HCT116 (cell line): ENCODE measurements at regions not wholly inside any gene's neighbourhood (a gene's known extent, or its start where the extent isn't known, plus 50 kb on each side); places are given as distances from the start of the nearest gene placed in this dataset.

ENCODE experiments used
- ATAC-seq: fragments of 200-7000 bp; cut with Tn5 transposase; 2 replicates; pipeline ENCODE4 v1.9.1; 2020; ENCODE audit warnings: mild to moderate bottlenecking, moderate library complexity
- BruUV-seq: library from RNA; stranded (reverse); fragments of 400-500 nt; replicated peaks from 2 replicates; lab custom pipeline; 2021; lab: Mats Ljungman, UMichigan
- CTCF ChIA-PET: fragments of 300-600 bp; sonication (Branson Sonifier 250); formaldehyde crosslinking; loops from one replicate; lab custom pipeline; 2021; ENCODE audit warnings: antibody characterized with exemption; lab: Charles Lee
- POLR2A ChIA-PET: fragments of 300-600, 350-600 bp; sonication (Branson Sonifier 250); formaldehyde crosslinking; loops from one replicate; lab custom pipeline; 2021; ENCODE audit warnings: antibody characterized with exemption; lab: Charles Lee
- RAD21 ChIA-PET, 2 experiments: fragments of 300-600 bp; sonication (Branson Sonifier 250); formaldehyde crosslinking; loops; one replicate each; lab custom pipeline; 2023; ENCODE audit warnings: low total read pairs in 2 of 2; ENCODE audit not compliant: uncharacterized antibody in 2 of 2, unreplicated experiment in 2 of 2, low non-redundant PET in 1 of 2; lab: Charles Lee
- DNase-seq: peaks from one replicate; pipeline ENCODE4 v3.0.0-alpha.2; 2010; ENCODE audit warnings: low read depth, low spot score
- H2AFZ ChIP-seq: fragments of 200-600 bp; shearing (Covaris generic), sonication (generic); 2 replicates; pipeline ENCODE4 v1.6.1; 2017; ENCODE audit warnings: low read depth, mixed run types, mixed read lengths, antibody characterized with exemption, low read length; ENCODE audit not compliant: poor library complexity, severe bottlenecking
- H3K27ac ChIP-seq: 2 replicates; pipeline ENCODE4 v1.5.1; 2012; ENCODE audit warnings: low read depth, low read length
- H3K27me3 ChIP-seq: fragments of 200-600 bp; sonication (generic); 2 replicates; pipeline ENCODE4 v1.6.1; 2016; ENCODE audit warnings: mixed run types, low read length, mixed read lengths; ENCODE audit not compliant: insufficient read depth
- H3K36me3 ChIP-seq, 2 experiments: fragments of 200-500 bp in 1 of 2; fragments of 200-600 bp in 1 of 2; sonication (Bioruptor generic) in 1 of 2; sonication (generic) in 1 of 2; 2 replicates each; pipeline versions ENCODE4 v1.5.1 to v1.6.1; 2014 to 2016; ENCODE audit warnings: low read length in 2 of 2, inconsistent platforms in 1 of 2, mixed read lengths in 1 of 2, mixed run types in 1 of 2; ENCODE audit not compliant: insufficient read depth in 2 of 2, control insufficient read depth in 1 of 2
- H3K4me1 ChIP-seq, 2 experiments: fragments of 200-600 bp in 1 of 2; sonication (generic) in 1 of 2; 2 replicates each; pipeline versions ENCODE4 v1.5.1 to v1.6.1; 2012 to 2017; ENCODE audit warnings: low read length in 2 of 2, inconsistent platforms in 1 of 2, mild to moderate bottlenecking in 1 of 2, mixed read lengths in 1 of 2, mixed run types in 1 of 2, moderate library complexity in 1 of 2; ENCODE audit not compliant: insufficient read depth in 2 of 2, control insufficient read depth in 1 of 2
- H3K4me2 ChIP-seq: fragments of 200-600 bp; sonication (generic); 2 replicates; pipeline ENCODE4 v1.6.1; 2017; ENCODE audit warnings: mixed run types, low read length, mixed read lengths
- H3K4me3 ChIP-seq, 2 experiments: fragments of 200-600 bp in 1 of 2; sonication (generic) in 1 of 2; replicated peaks in 1 of 2; 2 replicates each; pipeline ENCODE4 v1.5.1; 2011 to 2016; ENCODE audit warnings: low read length in 2 of 2, control low read depth in 1 of 2, low read depth in 1 of 2, mild to moderate bottlenecking in 1 of 2, mixed read lengths in 1 of 2, mixed run types in 1 of 2
- H3K79me2 ChIP-seq: fragments of 200-600 bp; sonication (generic); 2 replicates; pipeline ENCODE4 v1.6.1; 2017; ENCODE audit warnings: mild to moderate bottlenecking, mixed run types, low read length, moderate library complexity, mixed read lengths; ENCODE audit not compliant: insufficient read depth
- H3K9ac ChIP-seq: fragments of 200-600 bp; sonication (generic); 2 replicates; pipeline ENCODE4 v1.6.1; 2016; ENCODE audit warnings: low read length, mixed read lengths
- H3K9me2 ChIP-seq: fragments of 200-600 bp; sonication (generic), shearing (Covaris generic); 2 replicates; pipeline ENCODE4 v1.6.1; 2017; ENCODE audit warnings: mixed run types, mild to moderate bottlenecking, moderate library complexity; ENCODE audit not compliant: insufficient read depth
- H3K9me3 ChIP-seq, 2 experiments: fragments of 200-500 bp in 1 of 2; fragments of 200-600 bp in 1 of 2; sonication (Bioruptor generic) in 1 of 2; sonication (generic) in 1 of 2; 2 replicates each; pipeline ENCODE4 v1.6.1; 2014 to 2017; ENCODE audit warnings: low read length in 2 of 2, mixed read lengths in 2 of 2, inconsistent platforms in 1 of 2, low read depth in 1 of 2, mild to moderate bottlenecking in 1 of 2, mixed run types in 1 of 2, moderate library complexity in 1 of 2; ENCODE audit not compliant: control insufficient read depth in 1 of 2, insufficient read depth in 1 of 2
- H4K20me1 ChIP-seq: fragments of 200-600 bp; sonication (generic), shearing (Covaris generic); 2 replicates; pipeline ENCODE4 v1.6.1; 2017; ENCODE audit warnings: mixed run types, mild to moderate bottlenecking, moderate library complexity; ENCODE audit not compliant: insufficient read depth
- ELF1 ChIP-seq: IDR thresholded peaks from 2 replicates; pipeline ENCODE4 v1.6.1; 2012; ENCODE audit warnings: low read depth, borderline replicate concordance
- EZH2phosphoT487 ChIP-seq: fragments of 200-600 bp; IDR thresholded peaks from 2 replicates; pipeline ENCODE4 v1.6.1; 2018; ENCODE audit warnings: antibody characterized with exemption, borderline replicate concordance
- FOSL1 ChIP-seq: IDR thresholded peaks from 2 replicates; pipeline ENCODE4 v1.6.1; 2012; ENCODE audit warnings: low read depth
- POLR2A ChIP-seq: IDR thresholded peaks from 2 replicates; pipeline ENCODE4 v1.7.0; 2011; ENCODE audit warnings: borderline replicate concordance; ENCODE audit not compliant: insufficient read depth, insufficient read length; ENCODE audit errors: extremely low read depth
- intact Hi-C: fragments of 100-400 bp; cut with micrococcal nuclease; formaldehyde crosslinking; loops from 2 replicates; pipeline ENCODE4 v1.10.0; 2022
- TF ChIP-seq, protein P1 (sequence below): IDR thresholded peaks from 2 replicates; pipeline ENCODE4 v1.6.1; 2011; ENCODE audit warnings: mild to moderate bottlenecking, low read length, moderate library complexity; ENCODE audit not compliant: insufficient replicate concordance; ENCODE audit errors: extremely low read depth
- TF ChIP-seq, protein P2 (sequence below): IDR thresholded peaks from 2 replicates; pipeline ENCODE4 v1.6.1; 2012; ENCODE audit warnings: low read depth

DNA sequence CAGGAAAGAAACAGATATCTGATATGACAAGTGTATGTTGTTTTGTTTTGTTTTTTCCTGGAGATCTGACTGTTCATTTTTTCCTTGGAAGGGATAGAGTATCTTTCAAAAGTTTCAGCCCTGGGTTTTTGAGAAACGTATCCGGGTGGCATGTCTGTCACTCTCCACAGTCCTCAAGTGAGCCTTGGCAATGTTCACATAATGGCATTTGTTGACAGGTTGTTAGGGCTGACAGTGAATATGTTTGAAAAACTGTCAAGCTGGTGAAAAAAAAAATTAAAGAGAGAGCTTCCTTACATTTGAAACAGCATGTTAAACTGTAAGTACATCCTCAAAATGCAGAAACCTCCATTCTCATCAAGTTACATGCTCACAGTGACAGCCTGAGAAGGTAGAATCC, 113.0 kb upstream of the DYNLRB2 start:
- H2AFZ ChIP-seq: no peak overlapping the region
- H3K9me3 ChIP-seq: peaks cover 16 to 25% of the 10 kb centered on the region in 2 experiments; a peak in 2 of 4 replicates
- DNase-seq (no peak), ATAC-seq (no peak)
- RAD21 ChIA-PET: no interaction called here
- no peaks in the 10 kb centered on the region for H4K20me1 ChIP-seq
- intact Hi-C loops: no loop called here
- H3K9me2 ChIP-seq: no peaks in the 10 kb centered on the region
- CTCF ChIA-PET: no interaction called here
- H3K27me3 ChIP-seq: no peaks in the 10 kb centered on the region
- TF ChIP-seq EZH2phosphoT487: no peak
- TF ChIP-seq ELF1: no peak
- TF ChIP-seq POLR2A: no peak
- no peak for TF ChIP-seq FOSL1
- no peak overlapping the region for H3K9ac ChIP-seq
- H3K36me3 ChIP-seq: no peaks in the 10 kb centered on the region
- H3K4me1 ChIP-seq: no peaks in the 10 kb centered on the region
- POLR2A ChIA-PET: no interaction called here
- no peak overlapping the region for H3K4me3 ChIP-seq
- no peak overlapping the region for H3K4me2 ChIP-seq
- BruUV-seq: no TSS peak
- H3K79me2 ChIP-seq: no peaks in the 10 kb centered on the region
- no peak overlapping the region for H3K27ac ChIP-seq

DNA sequence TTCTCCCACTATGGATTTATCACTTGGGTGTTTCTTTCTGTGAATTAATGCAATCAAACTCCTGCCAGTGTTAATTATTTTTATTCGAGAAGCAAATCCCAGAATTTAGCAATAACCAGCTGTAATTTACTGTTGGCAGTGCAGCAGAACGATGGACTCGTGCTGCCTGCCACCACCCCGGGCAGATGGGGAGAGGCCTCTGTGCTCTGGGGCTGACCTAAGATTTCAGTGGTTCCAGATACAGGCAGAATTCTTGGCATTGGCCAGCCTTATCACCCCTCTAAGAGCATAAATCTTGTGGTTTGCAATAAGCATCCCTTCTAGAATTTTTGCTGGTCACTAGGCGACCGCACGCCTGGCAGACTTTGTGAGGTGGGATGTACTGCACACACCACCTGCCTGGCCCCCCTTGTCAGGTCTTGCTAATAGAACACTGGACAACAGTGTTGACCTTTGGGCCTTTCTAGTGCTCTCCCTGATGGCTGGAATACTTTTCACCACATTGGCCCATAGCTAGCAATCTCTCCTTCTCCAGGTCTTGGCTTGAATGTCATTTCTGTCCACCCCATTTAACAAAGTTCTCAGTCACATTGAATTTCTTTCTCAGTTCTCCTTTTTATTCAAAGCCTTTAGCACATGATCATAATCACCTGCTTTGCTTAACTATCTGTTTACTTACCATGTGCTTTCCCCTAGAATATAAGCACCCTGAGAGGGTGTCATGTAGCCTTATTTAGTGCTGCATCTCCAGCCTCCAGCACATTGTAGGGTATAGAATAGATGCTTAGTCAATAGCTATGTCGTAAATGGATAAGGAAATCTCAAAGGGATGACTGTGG, 122.1 kb upstream of the DYNLRB2 start:
- H3K9ac ChIP-seq: no peak overlapping the region
- ChIA-PET CTCF (no interaction called here), RAD21 (no interaction called here), POLR2A (no interaction called here)
- no peaks in the 10 kb centered on the region for H3K9me2 ChIP-seq
- H2AFZ ChIP-seq: no peak overlapping the region
- ATAC-seq: no peak
- H3K79me2 ChIP-seq: no peaks in the 10 kb centered on the region
- no peak for DNase-seq
- no peaks in the 10 kb centered on the region for H4K20me1 ChIP-seq
- H3K27me3 ChIP-seq: no peaks in the 10 kb centered on the region
- BruUV-seq: no TSS peak
- no peaks in the 10 kb centered on the region for H3K36me3 ChIP-seq
- TF ChIP-seq, protein P1, sequence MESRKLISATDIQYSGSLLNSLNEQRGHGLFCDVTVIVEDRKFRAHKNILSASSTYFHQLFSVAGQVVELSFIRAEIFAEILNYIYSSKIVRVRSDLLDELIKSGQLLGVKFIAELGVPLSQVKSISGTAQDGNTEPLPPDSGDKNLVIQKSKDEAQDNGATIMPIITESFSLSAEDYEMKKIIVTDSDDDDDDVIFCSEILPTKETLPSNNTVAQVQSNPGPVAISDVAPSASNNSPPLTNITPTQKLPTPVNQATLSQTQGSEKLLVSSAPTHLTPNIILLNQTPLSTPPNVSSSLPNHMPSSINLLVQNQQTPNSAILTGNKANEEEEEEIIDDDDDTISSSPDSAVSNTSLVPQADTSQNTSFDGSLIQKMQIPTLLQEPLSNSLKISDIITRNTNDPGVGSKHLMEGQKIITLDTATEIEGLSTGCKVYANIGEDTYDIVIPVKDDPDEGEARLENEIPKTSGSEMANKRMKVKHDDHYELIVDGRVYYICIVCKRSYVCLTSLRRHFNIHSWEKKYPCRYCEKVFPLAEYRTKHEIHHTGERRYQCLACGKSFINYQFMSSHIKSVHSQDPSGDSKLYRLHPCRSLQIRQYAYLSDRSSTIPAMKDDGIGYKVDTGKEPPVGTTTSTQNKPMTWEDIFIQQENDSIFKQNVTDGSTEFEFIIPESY: no peak
- no peak for TF ChIP-seq EZH2phosphoT487
- TF ChIP-seq, protein P2, sequence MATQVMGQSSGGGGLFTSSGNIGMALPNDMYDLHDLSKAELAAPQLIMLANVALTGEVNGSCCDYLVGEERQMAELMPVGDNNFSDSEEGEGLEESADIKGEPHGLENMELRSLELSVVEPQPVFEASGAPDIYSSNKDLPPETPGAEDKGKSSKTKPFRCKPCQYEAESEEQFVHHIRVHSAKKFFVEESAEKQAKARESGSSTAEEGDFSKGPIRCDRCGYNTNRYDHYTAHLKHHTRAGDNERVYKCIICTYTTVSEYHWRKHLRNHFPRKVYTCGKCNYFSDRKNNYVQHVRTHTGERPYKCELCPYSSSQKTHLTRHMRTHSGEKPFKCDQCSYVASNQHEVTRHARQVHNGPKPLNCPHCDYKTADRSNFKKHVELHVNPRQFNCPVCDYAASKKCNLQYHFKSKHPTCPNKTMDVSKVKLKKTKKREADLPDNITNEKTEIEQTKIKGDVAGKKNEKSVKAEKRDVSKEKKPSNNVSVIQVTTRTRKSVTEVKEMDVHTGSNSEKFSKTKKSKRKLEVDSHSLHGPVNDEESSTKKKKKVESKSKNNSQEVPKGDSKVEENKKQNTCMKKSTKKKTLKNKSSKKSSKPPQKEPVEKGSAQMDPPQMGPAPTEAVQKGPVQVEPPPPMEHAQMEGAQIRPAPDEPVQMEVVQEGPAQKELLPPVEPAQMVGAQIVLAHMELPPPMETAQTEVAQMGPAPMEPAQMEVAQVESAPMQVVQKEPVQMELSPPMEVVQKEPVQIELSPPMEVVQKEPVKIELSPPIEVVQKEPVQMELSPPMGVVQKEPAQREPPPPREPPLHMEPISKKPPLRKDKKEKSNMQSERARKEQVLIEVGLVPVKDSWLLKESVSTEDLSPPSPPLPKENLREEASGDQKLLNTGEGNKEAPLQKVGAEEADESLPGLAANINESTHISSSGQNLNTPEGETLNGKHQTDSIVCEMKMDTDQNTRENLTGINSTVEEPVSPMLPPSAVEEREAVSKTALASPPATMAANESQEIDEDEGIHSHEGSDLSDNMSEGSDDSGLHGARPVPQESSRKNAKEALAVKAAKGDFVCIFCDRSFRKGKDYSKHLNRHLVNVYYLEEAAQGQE: no peak
- H3K4me1 ChIP-seq: no peaks in the 10 kb centered on the region
- intact Hi-C loops: no loop called here
- H3K4me3 ChIP-seq: no peak overlapping the region
- H3K9me3 ChIP-seq: peaks cover 17 to 36% of the 10 kb centered on the region in 2 experiments; a peak in 2 of 4 replicates
- no peak overlapping the region for H3K4me2 ChIP-seq
- H3K27ac ChIP-seq: no peak overlapping the region
